Mesenchymal stem cell (in vitro differentiated cells and primary cell): ENCODE measurements at regions not wholly inside any gene's neighbourhood (a gene's known extent, or its start where the extent isn't known, plus 50 kb on each side); places are given as distances from the start of the nearest gene placed in this dataset.

Source experiments
- DNase-seq: peaks from one replicate; pipeline ENCODE4 v3.0.0-alpha.2; 2013
- H2AFZ ChIP-seq: one replicate; pipeline ENCODE4 v1.6.1; 2013; ENCODE audit warnings: low read depth, mild to moderate bottlenecking, control low read depth, inconsistent platforms, low read length, moderate library complexity
- H2AK5ac ChIP-seq: 2 replicates; pipeline ENCODE4 v1.6.1; 2013; ENCODE audit warnings: low read length, moderate library complexity, mild to moderate bottlenecking, inconsistent platforms; ENCODE audit not compliant: severe bottlenecking
- H2BK120ac ChIP-seq: one replicate; pipeline ENCODE4 v1.6.1; 2013; ENCODE audit warnings: low read depth, mild to moderate bottlenecking, inconsistent platforms, low read length, moderate library complexity
- H2BK12ac ChIP-seq, 2 experiments: one replicate each; pipeline ENCODE4 v1.6.1; 2013; ENCODE audit warnings: inconsistent platforms in 2 of 2, low read length in 2 of 2, mild to moderate bottlenecking in 2 of 2, moderate library complexity in 2 of 2, control low read depth in 1 of 2
- H2BK15ac ChIP-seq: one replicate; pipeline ENCODE4 v1.6.1; 2013; ENCODE audit warnings: mild to moderate bottlenecking, low read depth, inconsistent platforms; ENCODE audit not compliant: poor library complexity, severe bottlenecking
- H2BK5ac ChIP-seq: 2 replicates; pipeline ENCODE4 v1.6.1; 2013; ENCODE audit warnings: low read depth, mild to moderate bottlenecking, low read length, control low read depth, inconsistent platforms; ENCODE audit not compliant: poor library complexity, severe bottlenecking
- H3K14ac ChIP-seq, 2 experiments: one replicate each; pipeline ENCODE4 v1.6.1; 2013; ENCODE audit warnings: inconsistent platforms in 2 of 2, low read length in 2 of 2, control low read depth in 1 of 2, mild to moderate bottlenecking in 1 of 2, moderate library complexity in 1 of 2
- H3K18ac ChIP-seq, 2 experiments: one replicate each; pipeline ENCODE4 v1.6.1; 2013; ENCODE audit warnings: inconsistent platforms in 2 of 2, low read length in 2 of 2, control low read depth in 1 of 2, low read depth in 1 of 2, mild to moderate bottlenecking in 1 of 2
- H3K23ac ChIP-seq, 2 experiments: one replicate each; pipeline ENCODE4 v1.6.1; 2013; ENCODE audit warnings: inconsistent platforms in 2 of 2, low read length in 2 of 2, mild to moderate bottlenecking in 2 of 2, moderate library complexity in 2 of 2, control low read depth in 1 of 2
- H3K27ac ChIP-seq: 2 replicates; pipeline ENCODE4 v1.5.1; 2013; ENCODE audit warnings: mild to moderate bottlenecking, moderate library complexity, low read length, control low read depth, inconsistent platforms; ENCODE audit not compliant: poor library complexity, severe bottlenecking
- H3K27me3 ChIP-seq, 2 experiments: 2 replicates each; pipeline versions ENCODE4 v1.6.1 to v1.7.0; 2013; ENCODE audit warnings: low read length in 2 of 2, mild to moderate bottlenecking in 2 of 2, moderate library complexity in 2 of 2, control low read depth in 1 of 2, inconsistent platforms in 1 of 2; ENCODE audit not compliant: control insufficient read depth in 1 of 2, insufficient read depth in 1 of 2
- H3K36me3 ChIP-seq, 2 experiments: 2 replicates each; pipeline versions ENCODE4 v1.6.1 to v1.7.0; 2013; ENCODE audit warnings: low read length in 2 of 2, control low read depth in 1 of 2, inconsistent platforms in 1 of 2, low read depth in 1 of 2, mild to moderate bottlenecking in 1 of 2; ENCODE audit not compliant: insufficient read depth in 2 of 2, control insufficient read depth in 1 of 2
- H3K4ac ChIP-seq, 2 experiments: one replicate each; pipeline ENCODE4 v1.6.1; 2013; ENCODE audit warnings: inconsistent platforms in 2 of 2, low read length in 2 of 2, mild to moderate bottlenecking in 2 of 2, moderate library complexity in 2 of 2, control low read depth in 1 of 2, low read depth in 1 of 2
- H3K4me1 ChIP-seq: 2 replicates; pipeline ENCODE4 v1.6.1; 2013; ENCODE audit warnings: low read depth, low read length, control low read depth; ENCODE audit not compliant: control insufficient read depth, insufficient read depth
- H3K4me2 ChIP-seq: 2 replicates; pipeline ENCODE4 v1.6.1; 2013; ENCODE audit warnings: low read length, mild to moderate bottlenecking, inconsistent platforms; ENCODE audit not compliant: poor library complexity, severe bottlenecking
- H3K4me3 ChIP-seq, 2 experiments: 2 replicates each; pipeline versions ENCODE4 v1.5.1 to v1.7.0; 2013; ENCODE audit warnings: low read length in 2 of 2, mild to moderate bottlenecking in 2 of 2, control low read depth in 1 of 2, low read depth in 1 of 2; ENCODE audit not compliant: insufficient read depth in 1 of 2
- H3K79me1 ChIP-seq: replicated peaks from 2 replicates; pipeline ENCODE4 v1.6.1; 2013; ENCODE audit warnings: mild to moderate bottlenecking, control low read depth, low read length, inconsistent platforms; ENCODE audit not compliant: poor library complexity, severe bottlenecking
- H3K9ac ChIP-seq: 2 replicates; pipeline ENCODE4 v1.7.0; 2013; ENCODE audit warnings: mild to moderate bottlenecking, low read length, moderate library complexity
- H3K9me3 ChIP-seq: 2 replicates; pipeline ENCODE4 v1.7.0; 2013; ENCODE audit warnings: mild to moderate bottlenecking, low read length; ENCODE audit not compliant: control insufficient read depth
- H4K8ac ChIP-seq: one replicate; pipeline ENCODE4 v1.6.1; 2013; ENCODE audit warnings: inconsistent platforms, mild to moderate bottlenecking, low read length, moderate library complexity
- H4K91ac ChIP-seq: one replicate; pipeline ENCODE4 v1.6.1; 2013; ENCODE audit warnings: mild to moderate bottlenecking, low read length, inconsistent platforms
- WGBS: methylation state at CpG from one replicate; pipeline ENCODE4 v1.1.7; 2013; ENCODE audit warnings: mixed read lengths; 5-methylcytosine and 5-hydroxymethylcytosine counted together

DNA sequence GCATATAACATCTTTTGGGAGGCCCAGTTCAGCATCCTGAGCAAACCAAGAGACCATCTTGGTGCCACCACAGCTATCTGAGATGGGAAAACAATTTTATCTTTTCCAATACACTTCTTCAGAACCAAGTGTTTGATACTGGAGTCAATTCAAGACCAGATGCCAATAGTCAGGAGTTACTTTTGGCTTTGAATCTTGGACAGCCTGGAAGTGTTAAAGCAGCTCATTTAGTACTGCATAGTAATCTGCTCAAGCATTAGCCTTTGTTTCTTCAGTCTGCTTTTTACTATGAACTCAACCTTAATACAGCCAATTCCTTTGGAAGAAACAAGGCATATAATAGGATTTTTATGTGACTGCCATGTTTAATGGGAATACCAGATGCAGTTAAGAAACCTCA is 81.9 kb upstream of the TSPAN8 start:
- no peak overlapping the region for H2AFZ ChIP-seq
- H3K27ac ChIP-seq, result no peak overlapping the region
- no peak overlapping the region for H3K4me3 ChIP-seq
- no peaks in the 10 kb centered on the region for H3K79me1 ChIP-seq
- no peak overlapping the region for H3K18ac ChIP-seq
- no peak overlapping the region for H3K4ac ChIP-seq
- no peak overlapping the region for H2AK5ac ChIP-seq
- no peaks in the 10 kb centered on the region for H3K36me3 ChIP-seq
- H2BK12ac ChIP-seq, result no peak overlapping the region
- H2BK5ac ChIP-seq, result no peak overlapping the region
- H3K4me2 ChIP-seq, result no peak overlapping the region
- no peak overlapping the region for H2BK15ac ChIP-seq
- no peak overlapping the region for H3K23ac ChIP-seq
- H3K27me3 ChIP-seq, result no peaks in the 10 kb centered on the region
- no peak overlapping the region for H2BK120ac ChIP-seq
- no peak overlapping the region for H4K91ac ChIP-seq
- H4K8ac ChIP-seq, result no peak overlapping the region
- DNase-seq, result no peak
- no peak overlapping the region for H3K9ac ChIP-seq
- no peaks in the 10 kb centered on the region for H3K9me3 ChIP-seq
- H3K14ac ChIP-seq, result no peak overlapping the region
- no peaks in the 10 kb centered on the region for H3K4me1 ChIP-seq

DNA sequence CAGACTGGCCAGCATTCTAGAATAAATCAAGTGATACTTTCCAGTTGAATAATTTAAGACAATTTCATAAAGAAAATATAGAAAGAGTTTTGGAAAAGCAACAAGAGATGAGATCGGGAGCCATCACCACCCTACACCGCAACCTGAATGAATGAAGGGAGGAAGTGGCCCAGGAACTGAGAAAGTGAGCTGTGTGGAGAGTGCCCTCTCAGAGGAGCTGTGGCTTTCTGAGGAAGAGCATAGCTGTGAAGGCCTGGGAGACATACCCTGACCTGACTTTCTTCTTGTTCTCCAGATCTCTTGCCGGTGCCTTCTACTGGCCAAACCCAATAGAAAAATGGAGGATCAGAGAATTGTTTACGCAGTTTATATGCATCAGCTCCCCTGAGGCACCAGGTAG is 79.3 kb upstream of the TSPAN8 start:
- H2BK12ac ChIP-seq, result no peak overlapping the region
- H3K23ac ChIP-seq, result no peak overlapping the region
- no peaks in the 10 kb centered on the region for H3K79me1 ChIP-seq
- H3K27ac ChIP-seq, result no peak overlapping the region
- H3K18ac ChIP-seq, result no peak overlapping the region
- H2BK15ac ChIP-seq, result no peak overlapping the region
- no peak overlapping the region for H2AK5ac ChIP-seq
- H3K14ac ChIP-seq, result no peak overlapping the region
- no peak overlapping the region for H3K9ac ChIP-seq
- H2BK120ac ChIP-seq, result no peak overlapping the region
- DNase-seq, result no peak
- WGBS, result 98% methylated on average over 4 of the region's 4 CpGs
- H3K4ac ChIP-seq, result no peak overlapping the region
- no peak overlapping the region for H2BK5ac ChIP-seq
- no peak overlapping the region for H3K4me3 ChIP-seq
- H4K8ac ChIP-seq, result no peak overlapping the region
- H3K36me3 ChIP-seq, result no peaks in the 10 kb centered on the region
- H2AFZ ChIP-seq, result no peak overlapping the region
- H3K27me3 ChIP-seq, result no peaks in the 10 kb centered on the region
- H3K9me3 ChIP-seq, result no peaks in the 10 kb centered on the region
- no peaks in the 10 kb centered on the region for H3K4me1 ChIP-seq
- H4K91ac ChIP-seq, result no peak overlapping the region
- H3K4me2 ChIP-seq, result no peak overlapping the region

DNA sequence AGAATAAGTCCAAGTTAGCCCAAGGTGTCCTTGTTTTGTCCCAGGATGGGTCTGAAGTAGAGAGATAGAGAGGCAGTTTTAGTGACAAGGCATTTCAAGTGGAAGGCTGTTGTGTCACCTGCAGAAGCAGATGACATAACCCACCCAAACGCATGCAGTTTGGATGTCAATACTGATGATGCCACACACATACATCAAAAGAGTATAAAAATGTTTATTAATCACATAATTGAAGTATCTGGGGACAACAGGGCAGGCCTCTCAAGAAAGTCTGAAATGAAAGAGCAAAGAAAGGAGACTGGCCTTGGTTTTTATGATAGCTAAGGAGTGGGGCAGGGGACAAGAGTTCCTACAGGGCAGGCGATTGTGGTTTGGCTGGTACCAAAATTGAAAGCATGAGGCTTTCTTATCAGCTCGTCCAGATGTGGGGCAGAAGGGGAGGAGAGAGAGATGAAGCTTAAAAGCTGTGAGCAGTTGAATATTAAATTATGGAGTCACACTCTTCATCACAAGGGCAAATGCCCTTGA is 78.4 kb upstream of the TSPAN8 start:
- H3K23ac ChIP-seq, result no peak overlapping the region
- no peak overlapping the region for H3K4ac ChIP-seq
- no peak overlapping the region for H2BK120ac ChIP-seq
- no peak overlapping the region for H3K27ac ChIP-seq
- H4K91ac ChIP-seq, result no peak overlapping the region
- no peak overlapping the region for H2BK12ac ChIP-seq
- H3K4me1 ChIP-seq, result no peaks in the 10 kb centered on the region
- no peak overlapping the region for H2BK5ac ChIP-seq
- no peaks in the 10 kb centered on the region for H3K9me3 ChIP-seq
- H3K36me3 ChIP-seq, result no peaks in the 10 kb centered on the region
- H2AK5ac ChIP-seq, result no peak overlapping the region
- H3K4me2 ChIP-seq, result no peak overlapping the region
- H4K8ac ChIP-seq, result no peak overlapping the region
- H2AFZ ChIP-seq, result no peak overlapping the region
- no peak for DNase-seq
- H3K14ac ChIP-seq, result no peak overlapping the region
- no peaks in the 10 kb centered on the region for H3K27me3 ChIP-seq
- WGBS, result 84% methylated on average over 2 of the region's 3 CpGs
- H2BK15ac ChIP-seq, result no peak overlapping the region
- no peaks in the 10 kb centered on the region for H3K79me1 ChIP-seq
- no peak overlapping the region for H3K18ac ChIP-seq
- no peak overlapping the region for H3K9ac ChIP-seq
- H3K4me3 ChIP-seq, result no peak overlapping the region

DNA sequence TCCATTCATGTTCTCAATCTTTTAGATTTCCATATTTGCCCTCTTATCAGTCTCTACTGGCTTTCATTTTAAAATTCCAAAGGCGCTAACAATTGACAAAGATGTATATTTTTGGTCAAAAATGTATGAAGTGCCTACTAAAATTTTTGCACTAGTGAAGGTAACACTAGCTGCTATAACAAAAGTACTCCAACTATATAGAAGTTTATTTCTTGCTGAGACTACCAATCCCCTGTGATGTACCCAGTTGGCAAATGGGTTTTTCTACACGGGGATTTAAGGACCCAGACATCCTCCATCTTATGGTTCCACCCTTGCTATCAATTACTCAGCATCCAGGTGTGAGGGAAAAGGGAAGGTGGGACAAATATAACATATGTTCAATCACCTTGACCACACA is 75.3 kb upstream of the TSPAN8 start:
- Histone ChIP-seq H3K23ac (no peak overlapping the region), H3K14ac (no peak overlapping the region), H3K27me3 (no peaks in the 10 kb centered on the region), H3K36me3 (no peaks in the 10 kb centered on the region), H2BK120ac (no peak overlapping the region), H2AK5ac (no peak overlapping the region), H3K27ac (no peak overlapping the region), H3K9ac (no peak overlapping the region), H4K8ac (no peak overlapping the region), H3K9me3 (no peaks in the 10 kb centered on the region), H3K4me3 (no peak overlapping the region), H2BK12ac (no peak overlapping the region), H3K4ac (no peak overlapping the region), H4K91ac (no peak overlapping the region), H3K79me1 (no peaks in the 10 kb centered on the region), H3K4me1 (no peaks in the 10 kb centered on the region), H2AFZ (no peak overlapping the region), H3K4me2 (no peak overlapping the region), H3K18ac (no peak overlapping the region), H2BK5ac (no peak overlapping the region), H2BK15ac (no peak overlapping the region)
- DNase-seq, result no peak
- 80% methylated on average over 2 of the region's 2 CpGs for WGBS
